HCT116 (cell line): ENCODE measurements at regions not wholly inside any gene's neighbourhood (a gene's known extent, or its start where the extent isn't known, plus 50 kb on each side); places are given as distances from the start of the nearest gene placed in this dataset.
A peak's percentile ranks its signal among the peaks of the same experiment; 100 is the strongest.

ENCODE experiments used
- ATAC-seq: fragments of 200-7000 bp; cut with Tn5 transposase; 2 replicates; pipeline ENCODE4 v1.9.1; 2020; ENCODE audit warnings: mild to moderate bottlenecking, moderate library complexity
- BruUV-seq: library from RNA; stranded (reverse); fragments of 400-500 nt; replicated peaks from 2 replicates; lab custom pipeline; 2021; lab: Mats Ljungman, UMichigan
- CTCF ChIA-PET: fragments of 300-600 bp; sonication (Branson Sonifier 250); formaldehyde crosslinking; loops from one replicate; lab custom pipeline; 2021; ENCODE audit warnings: antibody characterized with exemption; lab: Charles Lee
- POLR2A ChIA-PET: fragments of 300-600, 350-600 bp; sonication (Branson Sonifier 250); formaldehyde crosslinking; loops from one replicate; lab custom pipeline; 2021; ENCODE audit warnings: antibody characterized with exemption; lab: Charles Lee
- RAD21 ChIA-PET, 2 experiments: fragments of 300-600 bp; sonication (Branson Sonifier 250); formaldehyde crosslinking; loops; one replicate each; lab custom pipeline; 2023; ENCODE audit warnings: low total read pairs in 2 of 2; ENCODE audit not compliant: uncharacterized antibody in 2 of 2, unreplicated experiment in 2 of 2, low non-redundant PET in 1 of 2; lab: Charles Lee
- DNase-seq: peaks from one replicate; pipeline ENCODE4 v3.0.0-alpha.2; 2010; ENCODE audit warnings: low read depth, low spot score
- H2AFZ ChIP-seq: fragments of 200-600 bp; shearing (Covaris generic), sonication (generic); 2 replicates; pipeline ENCODE4 v1.6.1; 2017; ENCODE audit warnings: low read depth, mixed run types, mixed read lengths, antibody characterized with exemption, low read length; ENCODE audit not compliant: poor library complexity, severe bottlenecking
- H3K27ac ChIP-seq: 2 replicates; pipeline ENCODE4 v1.5.1; 2012; ENCODE audit warnings: low read depth, low read length
- H3K27me3 ChIP-seq: fragments of 200-600 bp; sonication (generic); 2 replicates; pipeline ENCODE4 v1.6.1; 2016; ENCODE audit warnings: mixed run types, low read length, mixed read lengths; ENCODE audit not compliant: insufficient read depth
- H3K36me3 ChIP-seq, 2 experiments: fragments of 200-500 bp in 1 of 2; fragments of 200-600 bp in 1 of 2; sonication (Bioruptor generic) in 1 of 2; sonication (generic) in 1 of 2; 2 replicates each; pipeline versions ENCODE4 v1.5.1 to v1.6.1; 2014 to 2016; ENCODE audit warnings: low read length in 2 of 2, inconsistent platforms in 1 of 2, mixed read lengths in 1 of 2, mixed run types in 1 of 2; ENCODE audit not compliant: insufficient read depth in 2 of 2, control insufficient read depth in 1 of 2
- H3K4me1 ChIP-seq, 2 experiments: fragments of 200-600 bp in 1 of 2; sonication (generic) in 1 of 2; 2 replicates each; pipeline versions ENCODE4 v1.5.1 to v1.6.1; 2012 to 2017; ENCODE audit warnings: low read length in 2 of 2, inconsistent platforms in 1 of 2, mild to moderate bottlenecking in 1 of 2, mixed read lengths in 1 of 2, mixed run types in 1 of 2, moderate library complexity in 1 of 2; ENCODE audit not compliant: insufficient read depth in 2 of 2, control insufficient read depth in 1 of 2
- H3K4me2 ChIP-seq: fragments of 200-600 bp; sonication (generic); 2 replicates; pipeline ENCODE4 v1.6.1; 2017; ENCODE audit warnings: mixed run types, low read length, mixed read lengths
- H3K4me3 ChIP-seq, 2 experiments: fragments of 200-600 bp in 1 of 2; sonication (generic) in 1 of 2; replicated peaks in 1 of 2; 2 replicates each; pipeline ENCODE4 v1.5.1; 2011 to 2016; ENCODE audit warnings: low read length in 2 of 2, control low read depth in 1 of 2, low read depth in 1 of 2, mild to moderate bottlenecking in 1 of 2, mixed read lengths in 1 of 2, mixed run types in 1 of 2
- H3K79me2 ChIP-seq: fragments of 200-600 bp; sonication (generic); 2 replicates; pipeline ENCODE4 v1.6.1; 2017; ENCODE audit warnings: mild to moderate bottlenecking, mixed run types, low read length, moderate library complexity, mixed read lengths; ENCODE audit not compliant: insufficient read depth
- H3K9ac ChIP-seq: fragments of 200-600 bp; sonication (generic); 2 replicates; pipeline ENCODE4 v1.6.1; 2016; ENCODE audit warnings: low read length, mixed read lengths
- H3K9me2 ChIP-seq: fragments of 200-600 bp; sonication (generic), shearing (Covaris generic); 2 replicates; pipeline ENCODE4 v1.6.1; 2017; ENCODE audit warnings: mixed run types, mild to moderate bottlenecking, moderate library complexity; ENCODE audit not compliant: insufficient read depth
- H3K9me3 ChIP-seq, 2 experiments: fragments of 200-500 bp in 1 of 2; fragments of 200-600 bp in 1 of 2; sonication (Bioruptor generic) in 1 of 2; sonication (generic) in 1 of 2; 2 replicates each; pipeline ENCODE4 v1.6.1; 2014 to 2017; ENCODE audit warnings: low read length in 2 of 2, mixed read lengths in 2 of 2, inconsistent platforms in 1 of 2, low read depth in 1 of 2, mild to moderate bottlenecking in 1 of 2, mixed run types in 1 of 2, moderate library complexity in 1 of 2; ENCODE audit not compliant: control insufficient read depth in 1 of 2, insufficient read depth in 1 of 2
- H4K20me1 ChIP-seq: fragments of 200-600 bp; sonication (generic), shearing (Covaris generic); 2 replicates; pipeline ENCODE4 v1.6.1; 2017; ENCODE audit warnings: mixed run types, mild to moderate bottlenecking, moderate library complexity; ENCODE audit not compliant: insufficient read depth
- EZH2phosphoT487 ChIP-seq: fragments of 200-600 bp; IDR thresholded peaks from 2 replicates; pipeline ENCODE4 v1.6.1; 2018; ENCODE audit warnings: antibody characterized with exemption, borderline replicate concordance
- POLR2A ChIP-seq: IDR thresholded peaks from 2 replicates; pipeline ENCODE4 v1.7.0; 2011; ENCODE audit warnings: borderline replicate concordance; ENCODE audit not compliant: insufficient read depth, insufficient read length; ENCODE audit errors: extremely low read depth
- RAD21 ChIP-seq: IDR thresholded peaks from 2 replicates; pipeline ENCODE4 v1.6.1; 2012; ENCODE audit warnings: low read depth, mild to moderate bottlenecking
- ZNF274 ChIP-seq: fragments of 200-500 bp; sonication (Bioruptor generic); IDR thresholded peaks from 2 replicates; pipeline ENCODE4 v1.6.1; 2014; ENCODE audit warnings: mild to moderate bottlenecking, low read depth, low read length, inconsistent platforms
- intact Hi-C: fragments of 100-400 bp; cut with micrococcal nuclease; formaldehyde crosslinking; loops from 2 replicates; pipeline ENCODE4 v1.10.0; 2022
- TF ChIP-seq, protein P1 (sequence below), 3 experiments: fragments of 200-600 bp in 1 of 3; sonication (generic) in 1 of 3; IDR thresholded peaks in 2 of 3; conservative IDR thresholded peaks in 1 of 3; 2 replicates each; pipeline ENCODE4 v1.5.1; 2012 to 2017; ENCODE audit warnings: low read depth in 2 of 3, low read length in 2 of 3, antibody characterized with exemption in 1 of 3, borderline replicate concordance in 1 of 3, control low read depth in 1 of 3, mild to moderate bottlenecking in 1 of 3, mixed read lengths in 1 of 3, mixed run types in 1 of 3, moderate library complexity in 1 of 3; ENCODE audit not compliant: insufficient read depth in 1 of 3

DNA sequence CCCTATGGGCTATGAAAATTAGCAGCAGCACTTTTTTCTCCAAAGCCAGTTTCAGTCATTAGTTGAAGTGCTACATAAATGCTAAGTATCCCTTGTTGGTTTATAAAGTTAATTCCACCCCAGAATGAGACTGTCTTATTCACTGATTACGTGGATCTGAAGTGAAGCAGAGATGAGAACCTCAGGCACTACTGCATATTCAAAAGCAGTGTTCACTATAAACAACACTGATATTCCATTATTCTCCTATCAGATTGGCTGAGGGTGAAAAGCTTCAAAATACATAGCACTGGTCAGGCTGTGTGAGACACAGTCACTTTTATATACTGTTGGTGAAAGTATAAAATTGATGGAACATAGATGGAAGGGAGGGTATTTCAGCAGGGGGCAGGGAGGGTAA is 395.7 kb upstream of the RARB start (continued):
- no peak for TF ChIP-seq POLR2A
- TF ChIP-seq, all 23 proteins: peak for 0

DNA sequence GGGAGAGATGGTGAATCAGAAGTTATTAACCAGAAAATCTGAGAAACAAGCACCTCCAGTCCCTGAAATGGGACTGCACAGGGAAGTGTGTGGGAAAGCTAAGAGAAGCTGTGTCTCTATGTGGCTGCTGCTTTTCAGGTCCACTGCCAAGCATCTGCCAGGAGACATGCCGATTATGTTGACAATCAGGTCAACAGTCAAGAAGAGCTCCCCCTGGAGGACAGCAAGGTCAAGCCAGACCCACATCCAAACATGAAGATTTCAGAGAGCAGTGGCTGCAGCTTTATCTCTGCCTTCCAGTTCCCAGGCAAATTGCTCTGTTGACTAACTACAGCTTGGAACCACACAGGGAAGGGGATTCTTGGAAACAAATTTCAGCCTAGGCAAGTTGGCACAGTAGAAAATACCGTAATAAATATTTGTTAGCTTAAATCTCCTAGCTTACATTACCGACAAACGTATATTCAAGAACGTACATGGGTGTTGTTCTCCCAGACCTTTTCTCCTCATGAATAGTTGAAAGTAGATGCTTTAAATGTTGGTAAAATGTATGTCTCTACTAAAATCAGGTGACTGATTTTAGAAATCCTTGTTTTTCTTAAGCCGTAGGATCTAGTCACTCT is 394.5 kb upstream of the RARB start:
- TF ChIP-seq RAD21 (peak; percentile 39), ZNF274 (no peak), EZH2phosphoT487 (no peak)
- TF ChIP-seq, protein P1, sequence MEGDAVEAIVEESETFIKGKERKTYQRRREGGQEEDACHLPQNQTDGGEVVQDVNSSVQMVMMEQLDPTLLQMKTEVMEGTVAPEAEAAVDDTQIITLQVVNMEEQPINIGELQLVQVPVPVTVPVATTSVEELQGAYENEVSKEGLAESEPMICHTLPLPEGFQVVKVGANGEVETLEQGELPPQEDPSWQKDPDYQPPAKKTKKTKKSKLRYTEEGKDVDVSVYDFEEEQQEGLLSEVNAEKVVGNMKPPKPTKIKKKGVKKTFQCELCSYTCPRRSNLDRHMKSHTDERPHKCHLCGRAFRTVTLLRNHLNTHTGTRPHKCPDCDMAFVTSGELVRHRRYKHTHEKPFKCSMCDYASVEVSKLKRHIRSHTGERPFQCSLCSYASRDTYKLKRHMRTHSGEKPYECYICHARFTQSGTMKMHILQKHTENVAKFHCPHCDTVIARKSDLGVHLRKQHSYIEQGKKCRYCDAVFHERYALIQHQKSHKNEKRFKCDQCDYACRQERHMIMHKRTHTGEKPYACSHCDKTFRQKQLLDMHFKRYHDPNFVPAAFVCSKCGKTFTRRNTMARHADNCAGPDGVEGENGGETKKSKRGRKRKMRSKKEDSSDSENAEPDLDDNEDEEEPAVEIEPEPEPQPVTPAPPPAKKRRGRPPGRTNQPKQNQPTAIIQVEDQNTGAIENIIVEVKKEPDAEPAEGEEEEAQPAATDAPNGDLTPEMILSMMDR (IDR thresholded peaks at IDR 0.05 in 2 of 3, conservative IDR thresholded peaks at IDR 0.05 in 1 of 3; ENCODE audit: borderline replicate concordance in 1 of 3, insufficient read depth in 1 of 3, low read depth in 2 of 3, low read length in 2 of 3), result peak; percentile 25 to 78 (median 68); a peak in 5 of 6 replicates
- POLR2A ChIA-PET, result no interaction called here
- H2AFZ ChIP-seq, result no peak overlapping the region

More for the DNA sequence above, 394.5 kb upstream of the RARB start:
- RAD21 ChIA-PET, result interaction anchor here in 1 of 2 experiments (1.4 kb wide), 1 partner anchor 11 kb away, joined by 3 read pairs; no protein-coding TSS in a partner anchor
- Histone ChIP-seq H4K20me1 (no peaks in the 10 kb centered on the region), H3K9me3 (no peaks in the 10 kb centered on the region), H3K27me3 (peaks cover 17% of the 10 kb centered on the region; the same call in 1 of the 2 replicates), H3K79me2 (no peaks in the 10 kb centered on the region), H3K4me1 (no peaks in the 10 kb centered on the region), H3K4me3 (no peak overlapping the region), H3K36me3 (no peaks in the 10 kb centered on the region), H3K9ac (no peak overlapping the region), H3K4me2 (no peak overlapping the region), H3K27ac (no peak overlapping the region), H3K9me2 (no peaks in the 10 kb centered on the region)
- CTCF ChIA-PET, result interaction anchor here (0.8 to 4.2 kb wide), 12 partner anchors 9 to 876 kb away, joined by 3 to 21 read pairs (median 4); no protein-coding TSS in a partner anchor
- ATAC-seq (peak; percentile 82), DNase-seq (peak; percentile 37)
- intact Hi-C loops, result loop anchor here (1.0 kb wide), 1 partner anchor 259 kb away; no protein-coding TSS in a partner anchor
- BruUV-seq, result no TSS peak
